ENCODE measurements at regions not wholly inside any gene's neighbourhood (a gene's known extent, or its start where the extent isn't known, plus 50 kb on each side); places are given as distances from the start of the nearest gene placed in this dataset.

DNA sequence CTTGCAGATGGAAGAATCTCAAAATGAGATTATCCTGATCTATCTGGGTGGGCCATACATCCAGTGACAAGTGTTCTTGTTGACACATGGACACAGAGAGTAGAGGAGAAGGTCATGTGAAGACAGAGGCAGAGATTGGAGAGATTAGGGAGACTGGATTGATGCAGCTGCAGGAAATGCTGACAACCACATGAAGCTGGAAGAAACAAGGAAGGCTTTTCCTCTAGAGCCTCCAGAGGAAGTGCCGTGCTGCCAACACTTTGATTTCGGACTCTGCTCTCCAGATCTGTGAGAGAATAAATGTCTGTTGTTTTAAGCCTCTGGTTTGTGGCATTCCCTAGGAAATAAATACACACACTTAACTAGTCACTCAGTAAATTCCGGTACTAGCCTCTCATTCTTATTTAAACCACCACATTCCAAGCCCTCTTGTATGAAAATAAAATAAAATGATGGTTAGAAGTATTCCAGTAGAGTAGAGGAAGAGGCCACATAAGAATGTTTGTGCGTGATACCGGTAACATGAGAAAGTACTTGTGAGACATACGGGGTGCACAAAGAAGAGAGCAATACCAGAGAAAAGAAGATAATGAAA, 110.9 kb upstream of the DMAC1 start:
- Histone ChIP-seq H3K4me2 (ENCODE audit: insufficient read depth, low read length) (no peak overlapping the region), H3K4me3 (replicated peaks in 1 of 3; ENCODE audit: insufficient read depth in 1 of 3, low read depth in 1 of 3, low read length in 3 of 3) (no peak overlapping the region), H3K9ac (replicated peaks; ENCODE audit: extremely low read depth, insufficient read depth, low read length) (no peak overlapping the region), H3K27me3 (ENCODE audit: control insufficient read depth in 2 of 2, insufficient read depth in 2 of 2, low read length in 2 of 2) (no peaks in the 10 kb centered on the region), H3K9me1 (replicated peaks; ENCODE audit: control insufficient read depth, extremely low read depth, insufficient read depth, low read length) (no peaks in the 10 kb centered on the region), H3K36me3 (ENCODE audit: control insufficient read depth in 2 of 2, extremely low read depth in 1 of 2, insufficient read depth in 2 of 2, low read length in 2 of 2) (no peaks in the 10 kb centered on the region), H3K79me2 (ENCODE audit: control insufficient read depth, insufficient read depth, low read length) (no peaks in the 10 kb centered on the region), H3K9me3 (replicated peaks; ENCODE audit: control insufficient read depth, insufficient read depth, low read length) (peaks cover 2% of the 10 kb centered on the region), H3K27ac (ENCODE audit: insufficient read depth, low read depth, low read length) (no peak overlapping the region), H3K4me1 (ENCODE audit: control insufficient read depth, extremely low read depth, insufficient read depth, low read length) (no peaks in the 10 kb centered on the region), H4K20me1 (replicated peaks; ENCODE audit: control insufficient read depth, extremely low read depth, insufficient read depth, low read length) (no peaks in the 10 kb centered on the region), H2AFZ (ENCODE audit: low read depth, low read length) (no peak overlapping the region)
- dilution Hi-C loops (cut with MboI; ENCODE audit: extremely low pct_ligation_motif_present, low sequenced_read_pairs) (no loop called here), intact Hi-C loops (cut with micrococcal nuclease) (no loop called here)
- DNase-seq (ENCODE audit: low read depth, low spot score) = no peak
- BruUV-seq (replicated peaks) = no TSS peak
- TF ChIP-seq MAX (IDR thresholded peaks at IDR 0.05; ENCODE audit: insufficient read depth, insufficient read length) (no peak), GATA2 (IDR thresholded peaks at IDR 0.05; ENCODE audit: insufficient read depth, insufficient read length, low read depth, low read length) (no peak), POLR2AphosphoS5 (IDR thresholded peaks at IDR 0.05; ENCODE audit: insufficient read depth, low read depth, low read length) (no peak)
- ChIA-PET POLR2A (no interaction called here), CTCF (no interaction called here)
- no peak for FAIRE-seq

- no peak for TF ChIP-seq EZH2 (IDR thresholded peaks at IDR 0.05; ENCODE audit: borderline replicate concordance, low read depth, low read length, severe bottlenecking)
- TF ChIP-seq JUN (IDR thresholded peaks at IDR 0.05; ENCODE audit: borderline replicate concordance, insufficient read depth, insufficient read length, low read depth) = no peak
- TF ChIP-seq MAX (IDR thresholded peaks at IDR 0.05; ENCODE audit: insufficient read depth, insufficient read length) = no peak
- no peak for TF ChIP-seq MYC (IDR thresholded peaks at IDR 0.05; ENCODE audit: low read depth, low read length)
- TF ChIP-seq POLR2AphosphoS5 (IDR thresholded peaks at IDR 0.05; ENCODE audit: insufficient read depth, low read depth, low read length) = no peak
- TF ChIP-seq, protein P1, sequence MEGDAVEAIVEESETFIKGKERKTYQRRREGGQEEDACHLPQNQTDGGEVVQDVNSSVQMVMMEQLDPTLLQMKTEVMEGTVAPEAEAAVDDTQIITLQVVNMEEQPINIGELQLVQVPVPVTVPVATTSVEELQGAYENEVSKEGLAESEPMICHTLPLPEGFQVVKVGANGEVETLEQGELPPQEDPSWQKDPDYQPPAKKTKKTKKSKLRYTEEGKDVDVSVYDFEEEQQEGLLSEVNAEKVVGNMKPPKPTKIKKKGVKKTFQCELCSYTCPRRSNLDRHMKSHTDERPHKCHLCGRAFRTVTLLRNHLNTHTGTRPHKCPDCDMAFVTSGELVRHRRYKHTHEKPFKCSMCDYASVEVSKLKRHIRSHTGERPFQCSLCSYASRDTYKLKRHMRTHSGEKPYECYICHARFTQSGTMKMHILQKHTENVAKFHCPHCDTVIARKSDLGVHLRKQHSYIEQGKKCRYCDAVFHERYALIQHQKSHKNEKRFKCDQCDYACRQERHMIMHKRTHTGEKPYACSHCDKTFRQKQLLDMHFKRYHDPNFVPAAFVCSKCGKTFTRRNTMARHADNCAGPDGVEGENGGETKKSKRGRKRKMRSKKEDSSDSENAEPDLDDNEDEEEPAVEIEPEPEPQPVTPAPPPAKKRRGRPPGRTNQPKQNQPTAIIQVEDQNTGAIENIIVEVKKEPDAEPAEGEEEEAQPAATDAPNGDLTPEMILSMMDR (IDR thresholded peaks at IDR 0.05; ENCODE audit: extremely low read depth in 1 of 2, insufficient read depth in 1 of 2, low read depth in 1 of 2, low read length in 2 of 2) = no peak
- TF ChIP-seq POLR2A (IDR thresholded peaks at IDR 0.05; ENCODE audit: low read depth, low read length) = no peak
- no TSS peak for BruUV-seq (replicated peaks)
- Histone ChIP-seq H3K9ac (replicated peaks; ENCODE audit: extremely low read depth, insufficient read depth, low read length) (no peak overlapping the region), H3K4me2 (ENCODE audit: insufficient read depth, low read length) (no peak overlapping the region), H3K79me2 (ENCODE audit: control insufficient read depth, insufficient read depth, low read length) (no peaks in the 10 kb centered on the region), H3K4me3 (replicated peaks in 1 of 3; ENCODE audit: insufficient read depth in 1 of 3, low read depth in 1 of 3, low read length in 3 of 3) (no peak overlapping the region), H3K27ac (ENCODE audit: insufficient read depth, low read depth, low read length) (no peak overlapping the region), H3K36me3 (ENCODE audit: control insufficient read depth in 2 of 2, extremely low read depth in 1 of 2, insufficient read depth in 2 of 2, low read length in 2 of 2) (no peaks in the 10 kb centered on the region), H2AFZ (ENCODE audit: low read depth, low read length) (no peak overlapping the region), H4K20me1 (replicated peaks; ENCODE audit: control insufficient read depth, extremely low read depth, insufficient read depth, low read length) (no peaks in the 10 kb centered on the region), H3K27me3 (ENCODE audit: control insufficient read depth in 2 of 2, insufficient read depth in 2 of 2, low read length in 2 of 2) (no peaks in the 10 kb centered on the region), H3K4me1 (ENCODE audit: control insufficient read depth, extremely low read depth, insufficient read depth, low read length) (no peaks in the 10 kb centered on the region), H3K9me3 (replicated peaks; ENCODE audit: control insufficient read depth, insufficient read depth, low read length) (peaks cover 2% of the 10 kb centered on the region), H3K9me1 (replicated peaks; ENCODE audit: control insufficient read depth, extremely low read depth, insufficient read depth, low read length) (no peaks in the 10 kb centered on the region)
- dilution Hi-C loops (cut with MboI; ENCODE audit: extremely low pct_ligation_motif_present, low sequenced_read_pairs) = no loop called here
- CTCF ChIA-PET = no interaction called here
- DNase-seq (ENCODE audit: low read depth, low spot score) = no peak
- no peak for FAIRE-seq
- intact Hi-C loops (cut with micrococcal nuclease) = no loop called here
- POLR2A ChIA-PET = no interaction called here
These were observed 110.0 kb upstream of the DMAC1 start for GRCh38 chr9:7909537-7909936.

All from endothelial cell of umbilical vein (primary cell).